Retinal pigment epithelial cell (primary cell): ENCODE measurements at regions not wholly inside any gene's neighbourhood (a gene's known extent, or its start where the extent isn't known, plus 50 kb on each side); places are given as distances from the start of the nearest gene placed in this dataset.

Experiments used
- DNase-seq: peaks from one replicate; pipeline ENCODE4 v3.0.0-alpha.2; 2010; ENCODE audit warnings: low read depth
- H3K4me3 ChIP-seq: 2 replicates; pipeline ENCODE4 v1.5.1; 2011; ENCODE audit warnings: mild to moderate bottlenecking, low read length, control low read depth, moderate library complexity
- CTCF ChIP-seq: conservative IDR thresholded peaks from 2 replicates; pipeline ENCODE4 v1.5.1; 2011; ENCODE audit warnings: low read depth, low read length, control low read depth, inconsistent platforms

DNA sequence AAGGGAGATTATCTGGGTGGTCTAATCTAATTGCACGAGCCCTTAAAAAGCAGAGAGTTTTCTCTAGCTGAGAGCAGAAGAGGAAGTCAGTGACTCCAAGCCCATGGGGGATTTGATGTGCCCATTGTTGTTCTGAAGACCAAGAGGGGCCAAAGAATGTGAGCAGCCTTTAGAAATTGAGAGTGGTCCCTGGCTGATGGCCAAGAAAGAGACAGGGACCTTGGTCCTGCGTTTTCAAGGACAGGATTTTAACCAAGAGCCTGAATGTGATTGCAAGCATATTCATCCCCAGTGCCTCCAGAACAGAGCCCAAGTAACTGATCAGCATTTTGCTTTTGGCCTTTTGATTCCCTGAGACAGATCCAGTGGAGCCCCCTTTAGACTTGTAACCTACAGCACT lies 1353.9 kb downstream of the AACS start:
- TF ChIP-seq CTCF, result no peak
- no peak overlapping the region for H3K4me3 ChIP-seq
- no peak for DNase-seq

DNA sequence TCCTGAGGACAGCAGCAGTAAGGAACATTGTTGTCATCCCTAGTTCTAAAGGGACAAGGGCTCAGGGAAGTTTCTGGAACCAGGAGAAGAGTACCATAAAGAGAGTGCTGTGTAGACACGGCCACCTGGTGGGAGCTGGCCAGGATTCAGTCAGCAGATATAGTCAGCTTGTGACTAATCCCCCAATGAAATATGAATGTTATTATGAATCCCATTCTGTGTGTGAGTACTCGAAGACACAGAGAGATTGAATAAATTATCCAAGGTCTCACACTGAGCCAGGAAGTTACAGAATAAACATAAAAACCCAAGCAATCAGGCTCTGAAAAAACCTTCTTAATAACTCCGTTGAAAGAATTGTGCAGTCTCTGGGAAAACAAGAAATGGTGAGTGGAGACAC lies 1359.5 kb downstream of the AACS start:
- H3K4me3 ChIP-seq, result no peak overlapping the region
- no peak for TF ChIP-seq CTCF
- DNase-seq, result no peak

DNA sequence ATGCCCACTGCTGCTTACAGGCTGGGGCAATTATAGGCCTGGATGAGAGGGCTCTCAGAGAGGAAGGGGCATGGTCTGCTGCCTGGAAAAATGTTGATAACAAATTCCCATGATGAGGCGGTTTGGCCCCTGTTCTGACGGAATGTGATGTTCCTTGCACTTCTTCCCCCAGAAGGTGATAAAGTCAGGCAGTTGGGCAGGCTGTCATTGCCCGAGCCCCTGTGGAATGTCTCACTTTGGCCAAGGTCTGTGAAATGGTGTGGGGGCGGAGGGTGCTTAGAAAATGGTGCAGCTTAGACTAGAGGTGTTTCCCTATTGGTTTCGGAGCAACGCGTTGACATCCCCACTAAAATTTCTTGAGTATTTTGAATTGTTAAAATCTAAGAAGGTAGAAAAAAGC lies 1360.0 kb downstream of the AACS start:
- DNase-seq, result no peak
- H3K4me3 ChIP-seq, result no peak overlapping the region
- no peak for TF ChIP-seq CTCF

GRCh38 chr12:126428769-126429168 lies 1363.5 kb downstream of the AACS start:
- DNase-seq, result no peak
- H3K4me3 ChIP-seq, result no peak overlapping the region
- TF ChIP-seq CTCF, result no peak

- H3K4me3 ChIP-seq, result no peak overlapping the region
- TF ChIP-seq CTCF, result no peak
- no peak for DNase-seq
Observed at GRCh38 chr12:126430921-126431320, 1365.7 kb downstream of the AACS start.

DNA sequence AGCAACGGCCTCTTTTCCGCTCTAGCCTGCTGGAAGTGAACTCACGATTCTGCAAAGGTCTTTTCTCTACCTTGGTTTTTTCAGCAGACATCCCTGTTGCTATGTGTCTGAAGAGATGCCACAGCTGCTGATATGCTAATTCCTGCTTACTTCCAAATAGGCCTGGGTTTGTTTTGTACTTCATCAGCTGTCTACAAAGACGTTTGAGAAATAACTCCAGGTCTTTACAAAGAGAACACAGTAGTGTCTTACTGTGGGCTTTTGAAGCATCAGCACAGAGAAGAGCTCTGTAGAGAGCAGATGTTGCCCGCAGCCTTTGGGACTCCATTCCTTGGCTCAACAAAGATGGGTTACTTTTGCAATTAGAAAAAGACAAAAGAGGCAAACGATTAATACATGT lies 1366.5 kb downstream of the AACS start:
- H3K4me3 ChIP-seq, result no peak overlapping the region
- DNase-seq, result no peak
- TF ChIP-seq CTCF, result no peak

GRCh38 chr12:126432780-126433179 lies 1367.5 kb downstream of the AACS start:
- no peak for DNase-seq
- no peak for TF ChIP-seq CTCF
- H3K4me3 ChIP-seq, result no peak overlapping the region
